ENCODE measurements at regions not wholly inside any gene's neighbourhood (a gene's known extent, or its start where the extent isn't known, plus 50 kb on each side); places are given as distances from the start of the nearest gene placed in this dataset.

DNA sequence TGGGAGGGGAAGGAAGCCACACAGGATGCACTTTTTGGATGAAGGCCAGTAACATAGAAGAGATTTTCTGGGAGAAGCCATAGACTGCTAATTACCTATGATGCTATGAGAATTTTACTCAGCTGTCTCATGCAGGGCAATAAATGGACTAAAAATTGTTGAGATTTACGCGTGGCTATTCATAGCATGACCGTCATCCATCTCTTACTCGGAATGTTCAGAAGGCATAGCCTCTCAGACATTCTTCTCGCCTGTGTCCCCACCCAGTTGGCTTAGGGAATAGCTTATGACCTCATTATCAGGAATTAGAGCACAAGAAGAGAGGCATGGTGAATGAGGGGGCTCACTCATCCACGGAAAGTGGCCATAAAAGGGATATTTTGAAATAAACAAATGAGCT, 107.9 kb upstream of the ATP10A start:
- H3K36me3 ChIP-seq (ENCODE audit: control insufficient read depth in 2 of 2, insufficient read depth in 2 of 2, low read length in 1 of 2) = no peaks in the 10 kb centered on the region
- H3K27me3 ChIP-seq (ENCODE audit: control insufficient read depth in 1 of 2, insufficient read depth in 2 of 2, low read length in 2 of 2) = no peaks in the 10 kb centered on the region
- H3K4me1 ChIP-seq (ENCODE audit: control insufficient read depth in 2 of 2, insufficient read depth in 2 of 2, low read length in 1 of 2) = no peaks in the 10 kb centered on the region
- WGBS, 2 donors = 47 to 61% methylated on average over 6 of the region's 6 CpGs
- no peak overlapping the region for H3K4me3 ChIP-seq (ENCODE audit: low read depth in 1 of 2, low read length in 2 of 2)
- peaks cover 0 to 2% of the 10 kb centered on the region in 2 donors for H3K9me3 ChIP-seq (ENCODE audit: control insufficient read depth in 2 of 2, insufficient read depth in 1 of 2, low read depth in 1 of 2, low read length in 1 of 2)
- no peak overlapping the region for H3K27ac ChIP-seq (ENCODE audit: low read depth in 2 of 2, low read length in 1 of 2)

DNA sequence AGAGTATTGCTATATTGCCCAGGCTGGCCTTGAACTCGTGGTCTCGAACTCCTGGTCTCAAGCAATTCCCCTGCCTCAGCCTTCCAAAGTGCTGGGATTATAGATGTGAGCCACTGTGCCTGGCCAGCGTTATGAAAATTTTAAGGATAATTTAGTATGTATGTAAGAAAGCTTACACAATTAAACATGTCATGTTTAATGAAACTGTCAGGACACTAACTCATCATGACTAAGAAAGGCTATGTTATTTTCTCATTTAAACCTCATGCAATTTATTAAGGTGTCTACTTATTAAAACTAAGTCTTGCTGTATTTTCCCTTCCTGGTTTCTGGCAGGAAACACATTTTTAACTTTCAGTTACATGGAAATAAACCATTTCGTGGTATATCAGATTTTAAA, 106.8 kb upstream of the ATP10A start:
- Histone ChIP-seq H3K27ac (ENCODE audit: low read depth in 2 of 2, low read length in 1 of 2) (no peak overlapping the region), H3K9me3 (ENCODE audit: control insufficient read depth in 2 of 2, insufficient read depth in 1 of 2, low read depth in 1 of 2, low read length in 1 of 2) (peaks cover 0 to 2% of the 10 kb centered on the region in 2 donors), H3K36me3 (ENCODE audit: control insufficient read depth in 2 of 2, insufficient read depth in 2 of 2, low read length in 1 of 2) (no peaks in the 10 kb centered on the region), H3K4me3 (ENCODE audit: low read depth in 1 of 2, low read length in 2 of 2) (no peak overlapping the region), H3K4me1 (ENCODE audit: control insufficient read depth in 2 of 2, insufficient read depth in 2 of 2, low read length in 1 of 2) (no peaks in the 10 kb centered on the region), H3K27me3 (ENCODE audit: control insufficient read depth in 1 of 2, insufficient read depth in 2 of 2, low read length in 2 of 2) (no peaks in the 10 kb centered on the region)
- 54% methylated on average over 4 of the region's 4 CpGs for WGBS, 2 donors

DNA sequence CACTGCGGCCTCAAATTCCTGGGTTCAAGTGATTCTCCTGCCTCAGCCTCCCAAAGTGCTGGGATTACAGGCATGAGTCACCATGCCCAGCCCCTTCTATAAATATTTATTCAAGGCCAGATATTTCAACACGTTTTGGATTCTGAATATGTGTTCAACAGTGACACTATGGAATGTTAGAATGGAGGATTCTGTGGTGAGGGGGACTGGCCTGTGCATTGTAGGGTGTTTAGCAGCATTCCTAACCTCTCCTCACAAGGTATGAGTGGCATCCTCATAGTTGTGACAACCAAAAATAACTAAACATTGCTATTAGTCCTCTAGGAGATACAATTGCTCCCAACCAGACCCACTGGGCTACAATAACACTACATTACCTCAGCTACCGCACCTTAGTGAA, 104.0 kb upstream of the ATP10A start:
- H3K4me3 ChIP-seq (ENCODE audit: low read depth in 1 of 2, low read length in 2 of 2) = no peak overlapping the region
- whole genome bisulfite sequencing, 2 donors = 66 to 69% methylated on average over 3 of the region's 3 CpGs
- no peaks in the 10 kb centered on the region for H3K27me3 ChIP-seq (ENCODE audit: control insufficient read depth in 1 of 2, insufficient read depth in 2 of 2, low read length in 2 of 2)
- no peaks in the 10 kb centered on the region for H3K36me3 ChIP-seq (ENCODE audit: control insufficient read depth in 2 of 2, insufficient read depth in 2 of 2, low read length in 1 of 2)
- H3K4me1 ChIP-seq (ENCODE audit: control insufficient read depth in 2 of 2, insufficient read depth in 2 of 2, low read length in 1 of 2) = no peaks in the 10 kb centered on the region
- no peak overlapping the region for H3K27ac ChIP-seq (ENCODE audit: low read depth in 2 of 2, low read length in 1 of 2)
- no peaks in the 10 kb centered on the region for H3K9me3 ChIP-seq (ENCODE audit: control insufficient read depth in 2 of 2, insufficient read depth in 1 of 2, low read depth in 1 of 2, low read length in 1 of 2)

DNA sequence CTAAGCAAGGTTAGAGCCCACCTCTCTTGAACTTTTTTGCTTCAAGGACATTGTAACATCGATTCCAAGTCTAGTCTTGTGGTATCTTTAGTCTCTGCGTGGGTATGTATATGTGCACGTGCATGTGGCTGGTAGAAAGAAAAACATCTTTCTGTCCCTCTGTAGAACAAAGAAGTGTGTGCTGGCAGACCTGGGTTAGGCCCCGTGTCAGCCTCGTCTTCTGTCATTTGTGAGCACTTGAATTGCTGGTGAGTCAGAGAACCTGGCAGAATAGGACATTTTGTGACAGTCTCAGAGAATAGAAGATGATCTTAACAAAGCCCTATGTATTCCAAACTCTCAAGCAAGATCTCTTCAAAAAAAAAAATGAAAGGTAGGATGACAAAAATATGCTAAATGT, 102.2 kb upstream of the ATP10A start:
- no peak overlapping the region for H3K4me3 ChIP-seq (ENCODE audit: low read depth in 1 of 2, low read length in 2 of 2)
- H3K9me3 ChIP-seq (ENCODE audit: control insufficient read depth in 2 of 2, insufficient read depth in 1 of 2, low read depth in 1 of 2, low read length in 1 of 2) = no peaks in the 10 kb centered on the region
- no peaks in the 10 kb centered on the region for H3K4me1 ChIP-seq (ENCODE audit: control insufficient read depth in 2 of 2, insufficient read depth in 2 of 2, low read length in 1 of 2)
- no peaks in the 10 kb centered on the region for H3K36me3 ChIP-seq (ENCODE audit: control insufficient read depth in 2 of 2, insufficient read depth in 2 of 2, low read length in 1 of 2)
- no peak overlapping the region for H3K27ac ChIP-seq (ENCODE audit: low read depth in 2 of 2, low read length in 1 of 2)
- WGBS, 2 donors = 48 to 58% methylated on average over 5 of the region's 5 CpGs
- H3K27me3 ChIP-seq (ENCODE audit: control insufficient read depth in 1 of 2, insufficient read depth in 2 of 2, low read length in 2 of 2) = no peaks in the 10 kb centered on the region

DNA sequence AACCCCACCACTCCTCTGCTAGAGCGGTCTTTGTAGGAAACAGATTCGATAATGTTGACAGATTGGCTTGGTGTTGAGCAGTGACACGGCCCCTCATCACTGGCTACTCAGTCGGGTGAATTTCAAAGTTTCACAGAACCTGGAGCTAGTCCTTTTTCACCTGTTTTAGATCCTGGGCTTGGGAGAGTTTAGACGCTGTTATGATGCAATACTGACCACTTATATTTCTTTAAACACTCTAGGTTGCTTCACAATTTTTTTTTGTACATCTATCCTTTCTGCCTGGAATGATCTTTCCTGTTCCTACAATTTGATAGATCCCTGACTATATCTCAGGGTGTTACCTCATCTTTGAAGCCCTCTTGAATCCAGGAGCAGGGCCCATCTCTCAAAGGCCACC, 97.1 kb upstream of the ATP10A start:
- no peaks in the 10 kb centered on the region for H3K9me3 ChIP-seq (ENCODE audit: control insufficient read depth in 2 of 2, insufficient read depth in 1 of 2, low read depth in 1 of 2, low read length in 1 of 2)
- WGBS, 2 donors = 76 to 86% methylated on average over 5 of the region's 5 CpGs
- no peaks in the 10 kb centered on the region for H3K27me3 ChIP-seq (ENCODE audit: control insufficient read depth in 1 of 2, insufficient read depth in 2 of 2, low read length in 2 of 2)

DNA sequence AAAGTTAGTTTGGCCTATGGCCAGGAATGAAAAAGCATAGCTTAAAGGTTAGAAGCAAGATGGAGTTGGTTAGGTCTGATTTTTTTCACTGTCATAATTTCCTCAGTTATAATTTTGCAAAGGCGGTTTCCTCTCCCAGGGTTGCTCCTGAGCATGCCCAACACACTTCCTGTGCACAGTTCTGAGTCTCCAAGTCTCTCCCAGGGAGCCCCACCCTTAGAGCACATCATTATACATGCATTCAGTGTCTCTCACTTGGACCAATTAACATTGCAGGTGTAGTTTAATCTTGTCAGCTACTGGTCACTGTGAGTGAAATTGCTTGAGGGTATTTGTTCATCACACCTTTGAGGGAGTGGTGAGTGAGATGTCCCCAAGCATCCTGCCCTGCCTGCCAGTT, 96.0 kb upstream of the ATP10A start:
- Histone ChIP-seq H3K9me3 (ENCODE audit: control insufficient read depth in 2 of 2, insufficient read depth in 1 of 2, low read depth in 1 of 2, low read length in 1 of 2) (no peaks in the 10 kb centered on the region), H3K36me3 (ENCODE audit: control insufficient read depth in 2 of 2, insufficient read depth in 2 of 2, low read length in 1 of 2) (no peaks in the 10 kb centered on the region), H3K4me1 (ENCODE audit: control insufficient read depth in 2 of 2, insufficient read depth in 2 of 2, low read length in 1 of 2) (peaks cover 0 to 5% of the 10 kb centered on the region in 2 donors), H3K4me3 (ENCODE audit: low read depth in 1 of 2, low read length in 2 of 2) (no peak overlapping the region), H3K27me3 (ENCODE audit: control insufficient read depth in 1 of 2, insufficient read depth in 2 of 2, low read length in 2 of 2) (no peaks in the 10 kb centered on the region), H3K27ac (ENCODE audit: low read depth in 2 of 2, low read length in 1 of 2) (no peak overlapping the region)
- 73 to 77% methylated on average over 1 of the region's 1 CpG for WGBS, 2 donors

More for the DNA sequence above, 97.1 kb upstream of the ATP10A start:
- H3K36me3 ChIP-seq (ENCODE audit: control insufficient read depth in 2 of 2, insufficient read depth in 2 of 2, low read length in 1 of 2) = no peaks in the 10 kb centered on the region
- peaks cover 0 to 5% of the 10 kb centered on the region in 2 donors for H3K4me1 ChIP-seq (ENCODE audit: control insufficient read depth in 2 of 2, insufficient read depth in 2 of 2, low read length in 1 of 2)
- no peak overlapping the region for H3K27ac ChIP-seq (ENCODE audit: low read depth in 2 of 2, low read length in 1 of 2)
- no peak overlapping the region for H3K4me3 ChIP-seq (ENCODE audit: low read depth in 1 of 2, low read length in 2 of 2)

DNA sequence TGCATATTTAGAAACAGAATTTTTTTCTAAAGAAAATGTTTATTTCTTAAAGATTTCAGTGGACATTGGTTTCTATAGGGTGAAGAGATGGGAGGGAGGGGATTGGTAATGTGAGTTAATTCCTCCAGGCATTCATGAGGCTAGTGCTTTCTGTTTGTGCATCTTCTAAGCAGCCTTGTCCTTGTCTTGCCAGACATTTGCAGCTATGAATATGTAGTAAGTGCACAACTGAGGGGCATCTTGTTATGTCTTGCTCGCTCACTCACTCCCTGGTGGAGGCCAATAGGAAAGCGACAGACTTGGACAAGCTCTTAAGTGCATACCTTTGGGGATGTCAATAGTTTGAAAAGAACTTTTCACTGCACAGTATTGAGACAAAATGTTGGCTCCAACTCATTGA, 92.5 kb upstream of the ATP10A start:
- WGBS, 2 donors = 89 to 96% methylated on average over 2 of the region's 2 CpGs
- no peak overlapping the region for H3K4me3 ChIP-seq (ENCODE audit: low read depth in 1 of 2, low read length in 2 of 2)
- H3K36me3 ChIP-seq (ENCODE audit: control insufficient read depth in 2 of 2, insufficient read depth in 2 of 2, low read length in 1 of 2) = no peaks in the 10 kb centered on the region
- H3K27ac ChIP-seq (ENCODE audit: low read depth in 2 of 2, low read length in 1 of 2) = no peak overlapping the region
- no peaks in the 10 kb centered on the region for H3K9me3 ChIP-seq (ENCODE audit: control insufficient read depth in 2 of 2, insufficient read depth in 1 of 2, low read depth in 1 of 2, low read length in 1 of 2)
- H3K4me1 ChIP-seq (ENCODE audit: control insufficient read depth in 2 of 2, insufficient read depth in 2 of 2, low read length in 1 of 2) = peaks cover 0 to 5% of the 10 kb centered on the region in 2 donors
- no peaks in the 10 kb centered on the region for H3K27me3 ChIP-seq (ENCODE audit: control insufficient read depth in 1 of 2, insufficient read depth in 2 of 2, low read length in 2 of 2)

DNA sequence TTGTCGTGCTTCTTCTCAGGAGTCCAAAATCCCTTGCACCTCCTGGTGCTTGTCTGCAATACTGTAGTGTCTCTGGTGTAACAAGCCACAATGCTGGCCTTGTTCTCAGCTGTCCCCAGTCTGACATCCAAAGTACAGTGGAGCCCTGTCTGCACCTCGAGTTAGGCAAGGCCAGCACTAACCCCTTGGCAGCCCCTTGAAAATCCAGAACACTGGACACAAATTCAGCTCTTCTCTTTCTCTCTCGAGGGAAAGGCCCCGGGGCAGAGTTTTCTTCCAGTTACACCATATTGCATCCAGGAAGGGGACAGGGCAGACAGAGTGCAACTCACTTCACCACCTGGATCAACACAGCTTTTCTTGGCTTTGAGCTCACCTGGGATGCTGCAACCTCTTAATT, 91.3 kb upstream of the ATP10A start:
- H3K4me1 ChIP-seq (ENCODE audit: control insufficient read depth in 2 of 2, insufficient read depth in 2 of 2, low read length in 1 of 2) = peaks cover 0 to 5% of the 10 kb centered on the region in 2 donors
- no peaks in the 10 kb centered on the region for H3K36me3 ChIP-seq (ENCODE audit: control insufficient read depth in 2 of 2, insufficient read depth in 2 of 2, low read length in 1 of 2)
- H3K4me3 ChIP-seq (ENCODE audit: low read depth in 1 of 2, low read length in 2 of 2) = no peak overlapping the region
- no peaks in the 10 kb centered on the region for H3K27me3 ChIP-seq (ENCODE audit: control insufficient read depth in 1 of 2, insufficient read depth in 2 of 2, low read length in 2 of 2)
- peaks cover 0 to 2% of the 10 kb centered on the region in 2 donors for H3K9me3 ChIP-seq (ENCODE audit: control insufficient read depth in 2 of 2, insufficient read depth in 1 of 2, low read depth in 1 of 2, low read length in 1 of 2)
- no peak overlapping the region for H3K27ac ChIP-seq (ENCODE audit: low read depth in 2 of 2, low read length in 1 of 2)
- WGBS, 2 donors = 58 to 72% methylated on average over 4 of the region's 4 CpGs

DNA sequence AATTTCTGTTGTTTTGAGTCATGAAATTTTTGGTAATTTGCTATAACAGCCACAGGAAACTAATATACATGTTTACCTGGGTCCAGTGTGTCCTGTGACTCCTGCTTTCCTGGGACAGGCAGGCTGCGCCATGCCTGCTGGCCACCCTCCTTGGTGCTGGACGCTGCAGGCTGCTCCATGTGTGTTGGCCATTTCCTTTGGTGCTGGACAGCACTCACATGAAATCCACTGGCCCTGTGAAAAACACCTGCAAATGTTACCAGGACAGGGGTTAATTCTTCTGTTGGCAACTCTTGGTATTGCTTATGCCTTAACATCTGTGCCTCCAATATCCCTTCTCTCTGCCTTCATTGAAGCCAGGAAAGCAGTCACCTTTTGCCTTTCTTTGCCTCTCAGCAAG, 86.9 kb upstream of the ATP10A start:
- H3K4me1 ChIP-seq (ENCODE audit: control insufficient read depth in 2 of 2, insufficient read depth in 2 of 2, low read length in 1 of 2) = no peaks in the 10 kb centered on the region
- WGBS, 2 donors = 84 to 85% methylated on average over 2 of the region's 2 CpGs
- no peak overlapping the region for H3K27ac ChIP-seq (ENCODE audit: low read depth in 2 of 2, low read length in 1 of 2)
- peaks cover 0 to 2% of the 10 kb centered on the region in 2 donors for H3K9me3 ChIP-seq (ENCODE audit: control insufficient read depth in 2 of 2, insufficient read depth in 1 of 2, low read depth in 1 of 2, low read length in 1 of 2)
- no peaks in the 10 kb centered on the region for H3K27me3 ChIP-seq (ENCODE audit: control insufficient read depth in 1 of 2, insufficient read depth in 2 of 2, low read length in 2 of 2)
- H3K4me3 ChIP-seq (ENCODE audit: low read depth in 1 of 2, low read length in 2 of 2) = no peak overlapping the region
- no peaks in the 10 kb centered on the region for H3K36me3 ChIP-seq (ENCODE audit: control insufficient read depth in 2 of 2, insufficient read depth in 2 of 2, low read length in 1 of 2)

DNA sequence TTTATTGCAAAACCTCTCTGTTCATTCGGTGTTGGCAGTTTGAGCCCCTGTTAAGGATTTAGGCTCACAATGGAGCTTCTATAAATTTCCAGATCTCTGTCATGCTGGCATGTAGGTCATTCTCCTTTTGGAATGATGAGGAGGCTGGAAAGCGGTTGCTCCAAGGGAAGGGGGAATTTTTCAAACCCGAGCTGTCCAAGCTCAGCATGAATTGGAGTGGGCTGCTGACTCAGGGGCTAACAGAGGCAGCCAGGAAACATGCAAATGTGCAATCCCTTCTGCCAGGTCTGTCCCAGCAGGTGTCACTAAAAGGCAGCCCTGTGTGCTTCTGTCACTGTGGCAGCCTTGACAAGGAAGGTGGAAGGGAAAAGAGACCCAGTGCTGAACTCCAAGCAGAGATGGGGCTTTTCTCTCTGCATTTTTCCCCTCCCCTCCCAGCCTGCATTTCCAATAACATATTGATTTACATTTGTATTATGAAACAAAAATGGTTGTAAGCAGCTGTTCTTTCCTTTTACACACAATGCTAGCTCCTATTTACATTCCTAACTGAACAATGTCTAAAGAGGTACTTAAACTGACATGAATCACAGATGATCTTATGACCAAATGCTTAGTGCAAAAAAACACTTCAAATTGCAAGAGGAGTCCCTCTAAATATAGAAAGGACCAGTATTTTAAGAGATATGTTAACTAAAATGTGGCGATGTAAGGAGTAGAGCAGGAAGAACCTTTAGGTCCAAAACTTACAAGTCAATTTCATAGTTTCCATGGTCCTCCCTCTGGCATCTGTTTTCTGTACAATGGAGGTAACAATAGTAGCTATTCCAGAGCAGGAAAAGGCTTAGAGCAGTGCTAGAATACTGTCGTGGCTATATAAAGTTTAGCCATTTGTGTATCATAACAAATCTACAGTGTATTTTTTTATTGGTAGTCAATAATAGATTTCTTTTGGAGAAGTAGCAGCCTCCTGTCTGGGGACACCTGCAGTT, 84.5 kb upstream of the ATP10A start:
- Histone ChIP-seq H3K4me3 (ENCODE audit: low read depth in 1 of 2, low read length in 2 of 2) (no peak overlapping the region), H3K27ac (ENCODE audit: low read depth in 2 of 2, low read length in 1 of 2) (no peak overlapping the region), H3K9me3 (ENCODE audit: control insufficient read depth in 2 of 2, insufficient read depth in 1 of 2, low read depth in 1 of 2, low read length in 1 of 2) (peaks cover 0 to 2% of the 10 kb centered on the region in 2 donors), H3K36me3 (ENCODE audit: control insufficient read depth in 2 of 2, insufficient read depth in 2 of 2, low read length in 1 of 2) (no peaks in the 10 kb centered on the region), H3K4me1 (ENCODE audit: control insufficient read depth in 2 of 2, insufficient read depth in 2 of 2, low read length in 1 of 2) (no peaks in the 10 kb centered on the region), H3K27me3 (ENCODE audit: control insufficient read depth in 1 of 2, insufficient read depth in 2 of 2, low read length in 2 of 2) (no peaks in the 10 kb centered on the region)
- WGBS, 2 donors = 33 to 40% methylated on average over 5 of the region's 5 CpGs
